ENCODE measurements at regions not wholly inside any gene's neighbourhood (a gene's known extent, or its start where the extent isn't known, plus 50 kb on each side); places are given as distances from the start of the nearest gene placed in this dataset.

DNA sequence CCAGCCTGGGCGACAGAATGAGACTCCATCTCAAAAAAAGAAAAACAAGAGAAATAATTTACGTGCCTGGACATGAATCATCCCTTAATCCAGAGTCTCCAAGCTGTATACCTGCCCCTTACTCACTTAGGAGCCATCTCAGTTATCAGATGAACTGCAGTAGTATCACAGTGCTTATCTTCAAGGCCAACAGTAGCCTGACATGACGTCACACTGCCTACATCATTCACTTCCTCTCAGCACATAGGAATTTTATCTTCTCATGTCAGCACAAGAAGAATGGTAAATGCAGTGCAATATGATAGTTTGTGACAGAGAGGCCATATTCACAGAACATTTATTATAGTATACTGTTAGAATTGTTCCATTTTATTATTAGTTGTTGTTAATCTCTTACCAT, 216.6 kb downstream of the SS18 start:
- 88% methylated on average over 3 of the region's 3 CpGs for WGBS (ENCODE audit: insufficient coverage)
- ATAC-seq (no peak), DNase-seq (no peak)
- no peaks in the 10 kb centered on the region for H3K36me3 Mint-ChIP-seq
- intact Hi-C loops (cut with micrococcal nuclease) = no loop called here
- Histone ChIP-seq H3K27me3 (ENCODE audit: control insufficient read depth, insufficient read depth, low read length) (peaks cover 3% of the 10 kb centered on the region), H3K27ac (ENCODE audit: low read length) (no peak overlapping the region), H3K4me3 (ENCODE audit: low read length) (no peak overlapping the region), H3K36me3 (ENCODE audit: control insufficient read depth, insufficient read depth, low read length) (no peaks in the 10 kb centered on the region), H3K9me3 (ENCODE audit: control insufficient read depth, insufficient read depth, low read length) (no peaks in the 10 kb centered on the region), H3K4me1 (ENCODE audit: control insufficient read depth, insufficient read depth, low read length) (no peaks in the 10 kb centered on the region)
- no peaks in the 10 kb centered on the region for H3K9me3 Mint-ChIP-seq
- peaks cover 7 to 55% of the 10 kb centered on the region in 2 donors for H3K27me3 Mint-ChIP-seq (ENCODE audit: low read depth in 2 of 2)
- no peaks in the 10 kb centered on the region for H3K4me1 Mint-ChIP-seq
- H3K4me3 Mint-ChIP-seq = no peak overlapping the region
- TF ChIP-seq, protein P1, sequence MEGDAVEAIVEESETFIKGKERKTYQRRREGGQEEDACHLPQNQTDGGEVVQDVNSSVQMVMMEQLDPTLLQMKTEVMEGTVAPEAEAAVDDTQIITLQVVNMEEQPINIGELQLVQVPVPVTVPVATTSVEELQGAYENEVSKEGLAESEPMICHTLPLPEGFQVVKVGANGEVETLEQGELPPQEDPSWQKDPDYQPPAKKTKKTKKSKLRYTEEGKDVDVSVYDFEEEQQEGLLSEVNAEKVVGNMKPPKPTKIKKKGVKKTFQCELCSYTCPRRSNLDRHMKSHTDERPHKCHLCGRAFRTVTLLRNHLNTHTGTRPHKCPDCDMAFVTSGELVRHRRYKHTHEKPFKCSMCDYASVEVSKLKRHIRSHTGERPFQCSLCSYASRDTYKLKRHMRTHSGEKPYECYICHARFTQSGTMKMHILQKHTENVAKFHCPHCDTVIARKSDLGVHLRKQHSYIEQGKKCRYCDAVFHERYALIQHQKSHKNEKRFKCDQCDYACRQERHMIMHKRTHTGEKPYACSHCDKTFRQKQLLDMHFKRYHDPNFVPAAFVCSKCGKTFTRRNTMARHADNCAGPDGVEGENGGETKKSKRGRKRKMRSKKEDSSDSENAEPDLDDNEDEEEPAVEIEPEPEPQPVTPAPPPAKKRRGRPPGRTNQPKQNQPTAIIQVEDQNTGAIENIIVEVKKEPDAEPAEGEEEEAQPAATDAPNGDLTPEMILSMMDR (IDR thresholded peaks at IDR 0.05) = no peak
- no peak overlapping the region for H3K27ac Mint-ChIP-seq

GRCh38 chr18:25866331-25866730, 224.1 kb downstream of the SS18 start:
- 93% methylated on average over 3 of the region's 3 CpGs for WGBS (ENCODE audit: insufficient coverage)
- H3K4me3 ChIP-seq (ENCODE audit: low read length) = no peak overlapping the region
- no peaks in the 10 kb centered on the region for H3K4me1 ChIP-seq (ENCODE audit: control insufficient read depth, insufficient read depth, low read length)
- H3K36me3 ChIP-seq (ENCODE audit: control insufficient read depth, insufficient read depth, low read length) = no peaks in the 10 kb centered on the region
- ATAC-seq (no peak), DNase-seq (no peak)
- H3K9me3 Mint-ChIP-seq = no peaks in the 10 kb centered on the region
- H3K27ac Mint-ChIP-seq = no peak overlapping the region
- no peaks in the 10 kb centered on the region for H3K27me3 ChIP-seq (ENCODE audit: control insufficient read depth, insufficient read depth, low read length)
- no peaks in the 10 kb centered on the region for H3K4me1 Mint-ChIP-seq
- H3K27ac ChIP-seq (ENCODE audit: low read length) = no peak overlapping the region
- intact Hi-C loops (cut with micrococcal nuclease) = no loop called here
- TF ChIP-seq, protein P1 (IDR thresholded peaks at IDR 0.05) = no peak
- H3K4me3 Mint-ChIP-seq = no peak overlapping the region
- no peaks in the 10 kb centered on the region for H3K9me3 ChIP-seq (ENCODE audit: control insufficient read depth, insufficient read depth, low read length)
- no peaks in the 10 kb centered on the region for H3K36me3 Mint-ChIP-seq
- H3K27me3 Mint-ChIP-seq (ENCODE audit: low read depth in 2 of 2) = peaks cover 7 to 15% of the 10 kb centered on the region in 2 donors

GRCh38 chr18:25862881-25863600, 227.4 kb downstream of the SS18 start:
- Histone ChIP-seq H3K4me1 (ENCODE audit: control insufficient read depth, insufficient read depth, low read length) (no peaks in the 10 kb centered on the region), H3K9me3 (ENCODE audit: control insufficient read depth, insufficient read depth, low read length) (no peaks in the 10 kb centered on the region), H3K36me3 (ENCODE audit: control insufficient read depth, insufficient read depth, low read length) (no peaks in the 10 kb centered on the region), H3K4me3 (ENCODE audit: low read length) (no peak overlapping the region), H3K27me3 (ENCODE audit: control insufficient read depth, insufficient read depth, low read length) (no peaks in the 10 kb centered on the region), H3K27ac (ENCODE audit: low read length) (no peak overlapping the region)
- Mint-ChIP-seq H3K36me3 (no peaks in the 10 kb centered on the region), H3K4me1 (no peaks in the 10 kb centered on the region), H3K27me3 (ENCODE audit: low read depth in 2 of 2) (peaks cover 0 to 7% of the 10 kb centered on the region in 2 donors), H3K4me3 (no peak overlapping the region), H3K27ac (no peak overlapping the region), H3K9me3 (no peaks in the 10 kb centered on the region)
- DNase-seq (no peak), ATAC-seq (no peak)
- 93% methylated on average over 9 of the region's 9 CpGs for WGBS (ENCODE audit: insufficient coverage)
- TF ChIP-seq, protein P1 (IDR thresholded peaks at IDR 0.05) = no peak
- intact Hi-C loops (cut with micrococcal nuclease) = no loop called here

Measured in natural killer cell (primary cell).